Suppressor macrophage treated with lipopolysaccharide for 1 hour (primary cell): ENCODE measurements at regions not wholly inside any gene's neighbourhood (a gene's known extent, or its start where the extent isn't known, plus 50 kb on each side); places are given as distances from the start of the nearest gene placed in this dataset.
"Not testable (repeated sequence)": the region's sequence is repeated elsewhere in the genome, so short reads cannot be mapped to it uniquely, and the experiment has no call there.

Experiments
- DNase-seq, 3 donors: peaks; one replicate each; pipeline ENCODE4 v3.0.0-alpha.2; 2020 to 2022

DNA sequence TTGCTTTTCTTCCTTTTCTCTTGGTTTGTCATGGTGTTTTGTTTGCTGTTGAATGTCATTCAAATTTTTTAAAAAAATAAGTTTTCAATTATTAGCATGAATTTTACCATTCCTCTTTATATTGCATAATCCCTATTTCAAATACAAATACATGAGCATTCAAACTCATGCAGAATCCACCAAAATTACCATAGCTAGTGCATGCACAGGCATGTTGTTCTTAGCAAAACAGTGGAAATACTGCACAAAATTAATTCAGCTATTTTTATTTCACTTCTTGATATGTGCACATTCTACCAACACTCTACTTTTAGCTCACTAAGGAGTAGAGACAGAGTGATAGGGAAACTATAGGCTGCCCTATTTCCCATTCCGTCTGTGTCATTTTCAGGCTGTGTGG lies 670.1 kb upstream of the LRRN3 start:
- no peak for DNase-seq

DNA sequence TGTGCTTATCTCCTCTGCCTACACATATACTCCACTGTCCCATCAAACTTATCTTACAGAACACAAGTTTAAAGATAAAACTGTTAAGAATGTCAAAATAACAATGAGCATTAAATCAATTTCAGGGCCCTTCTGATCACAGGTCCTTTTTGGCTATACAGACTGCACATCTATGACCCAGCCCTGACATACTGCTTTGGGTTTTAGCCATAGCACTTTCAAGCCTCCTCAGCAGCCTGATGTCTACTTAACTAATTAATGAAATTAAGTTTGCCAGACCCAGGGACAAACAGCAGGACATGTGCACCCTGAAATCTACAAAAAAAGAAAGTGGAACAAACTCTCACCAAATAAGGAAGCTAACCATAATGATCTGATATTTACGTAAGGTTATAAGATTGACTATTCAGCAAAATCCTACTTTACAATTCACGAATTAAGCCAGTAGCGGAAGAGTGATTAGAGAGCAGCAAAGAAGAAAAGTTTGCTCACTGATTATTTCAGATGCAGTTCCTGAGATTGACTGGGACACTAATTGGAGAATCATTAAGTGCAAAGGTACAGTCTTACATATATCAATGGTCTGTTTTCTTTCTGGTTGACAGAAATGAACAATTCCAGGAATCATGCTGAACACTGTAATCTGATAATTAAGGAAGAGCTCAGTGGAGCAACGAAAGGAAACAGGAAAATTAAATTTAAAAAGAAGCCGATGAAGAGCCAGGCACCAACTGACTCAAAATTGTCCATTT lies 669.3 kb upstream of the LRRN3 start:
- no peak for DNase-seq

GRCh38 chr7:110432061-110432553 lies 658.8 kb upstream of the LRRN3 start:
- no peak for DNase-seq

DNA sequence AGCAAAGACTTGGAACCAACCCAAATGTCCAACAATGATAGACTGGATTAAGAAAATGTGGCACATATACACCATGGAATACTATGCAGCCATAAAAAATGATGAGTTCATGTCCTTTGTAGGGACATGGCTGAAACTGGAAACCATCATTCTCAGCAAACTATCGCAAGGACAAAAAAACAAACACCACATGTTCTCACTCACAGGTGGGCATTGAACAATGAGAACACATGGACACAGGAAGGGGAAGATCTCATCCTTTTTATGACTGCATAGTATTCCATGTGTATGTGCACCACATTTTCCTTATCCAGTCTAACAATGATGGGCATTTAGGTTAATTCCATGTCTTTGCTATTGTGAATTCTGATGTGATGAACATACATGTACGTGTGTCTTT lies 652.0 kb upstream of the LRRN3 start:
- DNase-seq: not testable (repeated sequence)

DNA sequence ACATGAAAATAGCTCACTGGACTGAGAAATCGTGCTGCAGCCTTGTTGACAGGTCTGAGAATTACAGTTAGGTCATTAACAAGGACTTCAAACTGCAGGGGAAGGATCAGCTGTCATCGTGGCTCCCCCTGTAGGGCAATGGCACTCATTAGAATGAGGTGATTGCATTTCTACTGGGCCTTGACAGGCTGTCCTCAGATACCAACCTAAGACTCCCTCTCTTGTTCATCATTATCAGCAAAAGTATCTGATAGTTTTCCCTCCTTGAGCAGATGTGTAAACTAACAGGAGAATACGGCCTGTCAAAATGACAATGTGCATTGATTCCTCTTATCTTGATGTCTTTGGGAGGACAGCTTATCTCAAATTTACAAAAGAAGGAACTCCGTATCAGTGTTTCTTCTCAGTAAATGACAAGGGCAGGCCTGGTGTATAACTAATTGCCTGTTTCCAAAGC lies 648.5 kb upstream of the LRRN3 start:
- DNase-seq: no peak

- no peak for DNase-seq
These were observed 644.3 kb upstream of the LRRN3 start for GRCh38 chr7:110446658-110447057.

- DNase-seq: no peak
These were observed 642.0 kb upstream of the LRRN3 start for GRCh38 chr7:110448918-110449317.

- DNase-seq: no peak
These were observed 636.2 kb upstream of the LRRN3 start for GRCh38 chr7:110454713-110455112.

DNA sequence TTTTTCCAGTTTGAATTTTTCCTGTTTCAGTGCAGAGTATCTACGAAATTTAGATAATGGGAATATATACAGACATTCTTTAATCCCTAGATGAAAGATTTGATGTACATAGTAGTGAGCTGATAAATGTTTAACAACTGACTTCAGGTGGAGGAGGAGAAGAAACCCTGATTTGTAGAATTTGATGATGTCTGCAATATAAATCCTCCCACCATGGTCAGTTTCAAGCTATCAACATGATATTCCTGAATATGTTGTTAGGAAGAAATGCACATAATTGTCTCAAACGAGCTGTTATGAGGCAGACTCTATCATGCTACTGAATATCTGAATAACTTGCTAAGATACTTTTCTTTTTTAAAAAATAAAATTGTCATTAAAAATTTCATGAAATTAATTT lies 629.3 kb upstream of the LRRN3 start:
- no peak for DNase-seq

- DNase-seq: no peak
These were observed 620.5 kb upstream of the LRRN3 start for GRCh38 chr7:110470420-110470819.

DNA sequence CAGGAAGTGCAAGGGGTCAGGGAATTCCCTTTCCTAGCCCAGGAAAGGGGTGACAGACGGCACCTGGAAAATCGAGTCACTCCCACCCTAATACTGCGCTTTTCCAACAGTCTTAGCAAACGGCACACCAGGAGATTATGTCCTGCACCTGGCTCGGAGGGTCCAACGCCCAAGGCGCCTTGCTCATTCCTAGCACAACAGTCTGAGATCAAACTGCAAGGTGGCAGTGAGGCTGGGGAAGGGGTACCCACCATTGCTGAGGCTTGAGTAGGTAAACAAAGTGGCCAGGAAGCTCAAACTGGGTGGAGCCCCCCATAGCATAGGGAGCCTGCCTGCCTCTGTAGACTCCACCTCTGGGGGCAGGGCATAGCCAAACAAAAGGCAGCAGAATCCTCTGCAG lies 618.5 kb upstream of the LRRN3 start:
- not testable (repeated sequence) for DNase-seq

- DNase-seq: no peak
These were observed 610.0 kb upstream of the LRRN3 start for GRCh38 chr7:110480964-110481363.

DNA sequence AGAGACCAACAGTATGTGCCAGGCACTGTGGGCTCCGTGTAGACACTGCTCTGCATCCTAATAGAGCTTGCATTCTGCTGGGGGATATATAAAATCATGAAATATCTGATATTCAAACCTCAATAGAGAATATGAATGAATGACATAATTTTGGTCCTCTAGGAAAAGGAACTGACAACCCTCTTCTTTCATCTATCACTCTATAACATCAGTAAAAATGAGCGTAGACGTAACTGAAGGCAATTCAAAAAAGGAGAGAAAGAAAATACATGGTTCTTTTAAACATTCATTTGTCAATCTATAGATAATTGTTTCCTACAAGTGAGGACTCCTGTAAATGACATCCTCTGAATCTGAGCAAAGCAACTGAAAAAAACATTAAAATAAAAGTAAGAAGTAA lies 607.4 kb upstream of the LRRN3 start:
- no peak for DNase-seq

GRCh38 chr7:110484356-110484755 lies 606.6 kb upstream of the LRRN3 start:
- DNase-seq: no peak

DNA sequence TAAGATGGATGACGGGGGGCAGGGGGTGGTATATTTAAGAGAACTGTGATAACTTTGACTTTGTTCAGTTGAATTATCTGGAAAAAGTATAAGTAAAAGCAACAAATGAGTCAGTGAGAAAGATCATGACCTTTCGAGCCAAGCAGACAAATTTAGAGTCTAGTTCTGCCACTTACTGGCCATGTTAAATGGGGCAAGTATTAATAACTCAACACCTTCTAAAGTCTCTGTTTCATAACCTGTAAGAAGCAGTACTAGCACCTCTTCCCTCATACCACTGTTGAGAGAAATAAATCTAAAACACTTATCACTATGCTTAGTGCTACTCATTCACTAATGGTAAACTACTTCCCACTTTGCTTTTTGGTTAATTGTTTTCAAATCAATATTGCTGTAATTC lies 604.4 kb upstream of the LRRN3 start:
- DNase-seq: no peak

GRCh38 chr7:110502888-110503465 lies 588.0 kb upstream of the LRRN3 start:
- no peak for DNase-seq

GRCh38 chr7:110507369-110507768 lies 583.6 kb upstream of the LRRN3 start:
- no peak for DNase-seq

DNA sequence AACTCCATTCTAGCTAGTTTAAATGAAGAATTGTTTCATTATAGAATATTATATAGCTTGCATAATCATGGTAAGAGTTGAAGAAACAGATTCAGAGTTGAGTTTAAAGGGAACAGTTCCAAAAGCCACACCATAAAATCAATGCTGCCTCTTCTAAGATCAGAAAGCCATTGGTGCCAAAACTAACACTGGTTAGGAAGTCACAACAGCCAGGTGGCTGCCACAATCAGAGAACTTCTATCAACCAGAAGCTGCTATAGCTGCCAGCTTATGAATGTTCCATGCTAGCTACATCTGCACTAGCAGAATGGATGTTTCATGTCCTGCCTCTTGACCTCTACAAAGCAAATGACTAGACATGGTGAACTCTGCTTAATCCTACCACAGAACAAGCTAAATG lies 583.1 kb upstream of the LRRN3 start:
- DNase-seq: no peak

- not testable (repeated sequence) for DNase-seq
These were observed 575.9 kb upstream of the LRRN3 start for GRCh38 chr7:110514975-110515551.

DNA sequence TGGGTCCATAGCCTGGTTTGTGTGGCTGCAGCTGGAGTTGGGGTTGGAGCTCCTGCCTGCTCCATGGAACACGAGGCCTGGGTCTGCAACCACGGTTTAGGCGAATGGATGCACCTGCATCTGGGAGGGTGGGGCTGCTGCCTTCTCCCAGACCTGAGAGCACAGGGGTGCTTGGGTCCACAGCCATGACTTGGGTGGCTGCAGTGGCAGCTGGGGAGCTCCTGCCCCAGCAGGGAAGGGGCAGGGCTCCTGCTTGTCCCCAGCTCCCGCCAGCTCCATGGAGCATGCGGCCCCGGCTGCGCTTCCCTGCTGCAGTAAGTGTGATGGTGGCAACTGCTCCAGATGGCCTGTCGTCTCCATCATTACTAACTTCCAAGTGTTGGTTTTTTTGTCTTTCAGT lies 571.1 kb upstream of the LRRN3 start:
- no peak for DNase-seq

DNA sequence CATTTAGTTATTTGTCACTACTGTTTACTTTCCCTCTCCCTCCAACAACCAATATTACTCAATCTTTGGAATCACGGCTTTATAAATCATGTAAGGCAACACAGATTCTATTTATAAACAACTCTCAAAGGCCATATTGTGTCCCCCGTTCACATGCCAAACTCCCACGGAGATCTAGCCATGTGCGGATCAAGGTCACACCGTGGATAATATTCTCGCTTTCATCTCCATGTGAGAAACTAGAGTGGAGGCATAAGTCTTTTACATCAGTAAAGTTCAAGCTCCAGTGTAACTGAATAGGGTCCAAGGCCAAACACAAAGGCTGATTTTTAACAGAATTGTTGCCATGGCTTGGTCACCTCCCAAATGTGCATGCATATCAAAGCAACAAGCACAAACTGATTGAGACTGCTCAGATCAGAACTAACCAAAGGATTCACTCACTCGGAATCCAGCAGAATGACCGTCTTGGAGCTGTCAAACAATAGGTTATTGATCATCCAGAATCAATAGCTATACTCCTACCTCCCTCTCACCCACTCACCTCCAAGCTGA lies 569.5 kb upstream of the LRRN3 start:
- DNase-seq: no peak

GRCh38 chr7:110522061-110522760 lies 568.7 kb upstream of the LRRN3 start:
- DNase-seq: no peak

- DNase-seq: no peak
These were observed 568.1 kb upstream of the LRRN3 start for GRCh38 chr7:110522761-110523200.
